ENCODE measurements at regions not wholly inside any gene's neighbourhood (a gene's known extent, or its start where the extent isn't known, plus 50 kb on each side); places are given as distances from the start of the nearest gene placed in this dataset.

- no peak for TF ChIP-seq SUZ12 (IDR thresholded peaks at IDR 0.05; ENCODE audit: extremely low read depth, insufficient read depth, insufficient read length)
- no peak for TF ChIP-seq ZNF274 (IDR thresholded peaks at IDR 0.05; ENCODE audit: low read depth, low read length)
- TF ChIP-seq YY1 (IDR thresholded peaks at IDR 0.05; ENCODE audit: insufficient read depth, insufficient read length), result no peak
Measured at GRCh38 chr12:66852765-66853164, 173.9 kb upstream of the GRIP1 start.

Data from NT2/D1 (cell line).